Muscle of back (tissue), 3 donors: ENCODE measurements at regions not wholly inside any gene's neighbourhood (a gene's known extent, or its start where the extent isn't known, plus 50 kb on each side); places are given as distances from the start of the nearest gene placed in this dataset.
A peak's percentile ranks its signal among the peaks of the same experiment; 100 is the strongest.
"Not testable (repeated sequence)": the region's sequence is repeated elsewhere in the genome, so short reads cannot be mapped to it uniquely, and the experiment has no call there.

Source experiments
- DNase-seq, 3 donors: peaks; one replicate each; pipeline versions ENCODE4 v3.0.0 to v3.0.0-alpha.2; 2013

DNA sequence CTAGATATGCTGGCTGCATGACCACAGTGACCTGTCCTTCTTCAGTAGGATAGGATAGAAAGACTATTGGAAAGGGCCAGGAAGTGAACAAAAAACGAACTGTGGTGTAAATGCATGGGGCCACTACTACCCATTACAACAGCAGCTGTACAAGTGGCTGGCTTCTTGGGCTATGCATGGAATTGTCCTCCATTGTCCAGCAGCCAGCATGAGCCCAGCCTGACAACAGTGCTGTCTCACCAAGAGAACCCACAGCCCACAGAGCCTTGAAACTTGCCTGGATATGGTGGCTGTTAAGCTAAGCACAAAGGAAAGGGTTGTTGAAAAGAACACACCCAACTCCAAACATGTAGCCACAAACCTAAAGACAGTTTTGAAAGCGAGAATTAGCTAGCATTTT, 330.2 kb upstream of the F9 start:
- no peak for DNase-seq

DNA sequence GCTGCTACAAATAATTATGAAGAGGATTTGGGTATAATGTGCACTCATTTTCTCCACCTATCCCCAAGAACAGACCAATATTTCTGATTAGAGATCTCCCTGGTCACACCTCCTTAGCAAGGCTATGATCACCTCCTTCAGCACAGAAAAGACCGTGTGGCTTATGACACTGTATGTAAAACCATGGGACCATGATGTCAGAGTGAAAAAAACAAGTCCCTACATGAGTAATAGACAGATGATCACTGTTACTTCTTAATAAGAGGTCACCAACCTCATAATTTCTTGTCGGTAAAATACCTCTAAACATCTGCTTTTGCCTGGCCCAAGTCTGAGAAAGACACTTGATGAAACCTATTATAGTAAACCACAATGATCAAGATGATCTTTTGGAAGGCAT, 330.6 kb upstream of the F9 start:
- no peak for DNase-seq

DNA sequence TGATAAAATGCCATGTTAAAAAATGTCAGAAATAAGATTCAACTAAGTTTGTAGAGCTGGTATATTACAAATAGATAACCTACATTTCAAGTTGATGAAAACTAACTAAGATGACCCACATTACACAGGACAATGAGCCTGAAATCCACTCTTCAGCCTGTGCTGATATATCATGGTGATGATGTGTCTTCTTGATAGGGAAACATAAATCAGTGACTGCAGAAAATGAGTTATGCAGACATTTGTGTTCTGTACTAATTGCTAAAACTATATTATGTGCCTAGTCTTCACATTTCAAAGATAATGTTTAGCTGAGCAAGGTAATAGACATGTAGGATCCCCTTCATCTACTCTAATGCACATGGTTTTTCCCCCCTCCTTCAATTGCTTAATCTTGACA, 331.6 kb upstream of the F9 start:
- DNase-seq: no peak

DNA sequence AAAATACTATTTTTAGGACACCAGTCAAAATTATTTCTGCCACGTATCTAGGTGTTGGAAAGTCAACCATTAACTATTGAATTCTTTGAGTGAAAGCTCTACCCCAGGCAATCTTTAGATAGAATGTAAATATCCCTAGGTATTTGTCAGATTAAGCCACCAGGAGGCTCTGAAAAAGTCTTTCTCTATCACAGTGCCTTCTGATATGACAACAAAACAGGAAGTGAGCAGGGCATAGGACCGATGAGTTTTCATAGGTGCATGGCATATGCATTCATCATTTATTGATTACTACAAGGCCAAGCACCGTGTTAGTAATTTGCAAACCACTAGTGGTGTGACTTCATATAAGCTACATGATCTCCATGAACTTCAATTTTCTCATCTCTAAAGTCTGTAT, 333.6 kb upstream of the F9 start:
- DNase-seq: no peak

DNA sequence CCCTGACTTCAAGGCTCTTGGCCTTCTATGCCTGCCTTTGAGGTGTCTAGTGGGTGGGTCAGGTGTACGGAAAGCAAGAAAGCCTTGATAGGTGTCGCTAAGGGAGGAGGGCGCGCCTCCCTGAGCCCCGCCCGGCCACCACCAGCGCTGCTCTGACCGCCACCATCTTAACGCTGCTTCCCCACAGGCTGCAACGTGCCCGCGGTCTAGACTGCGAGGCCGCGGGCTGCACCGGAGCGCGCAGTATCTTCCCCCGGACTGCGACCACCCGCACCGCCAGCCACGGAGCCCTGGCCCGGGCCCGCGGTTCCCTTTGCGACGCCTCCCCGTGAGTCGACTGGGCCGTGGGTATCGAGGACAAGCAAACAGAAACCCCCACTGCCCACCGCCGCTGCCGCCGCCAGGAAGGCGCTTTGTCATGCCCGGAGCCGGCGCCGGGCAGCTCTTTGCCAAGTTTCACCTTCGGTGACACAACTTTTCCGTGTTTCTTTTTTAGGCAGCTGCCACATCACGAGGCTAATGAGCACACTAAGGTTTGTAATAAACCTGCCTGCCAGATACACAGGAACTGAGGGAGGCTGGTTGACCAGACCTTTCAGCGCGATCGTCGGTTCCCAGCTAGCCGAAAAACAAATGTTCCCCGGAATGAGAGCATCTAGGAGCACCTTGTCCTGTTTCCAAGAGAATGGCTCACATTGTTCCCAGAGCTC, 335.8 kb upstream of the F9 start:
- peak in 1 of 3 donors; percentile 58 for DNase-seq

DNA sequence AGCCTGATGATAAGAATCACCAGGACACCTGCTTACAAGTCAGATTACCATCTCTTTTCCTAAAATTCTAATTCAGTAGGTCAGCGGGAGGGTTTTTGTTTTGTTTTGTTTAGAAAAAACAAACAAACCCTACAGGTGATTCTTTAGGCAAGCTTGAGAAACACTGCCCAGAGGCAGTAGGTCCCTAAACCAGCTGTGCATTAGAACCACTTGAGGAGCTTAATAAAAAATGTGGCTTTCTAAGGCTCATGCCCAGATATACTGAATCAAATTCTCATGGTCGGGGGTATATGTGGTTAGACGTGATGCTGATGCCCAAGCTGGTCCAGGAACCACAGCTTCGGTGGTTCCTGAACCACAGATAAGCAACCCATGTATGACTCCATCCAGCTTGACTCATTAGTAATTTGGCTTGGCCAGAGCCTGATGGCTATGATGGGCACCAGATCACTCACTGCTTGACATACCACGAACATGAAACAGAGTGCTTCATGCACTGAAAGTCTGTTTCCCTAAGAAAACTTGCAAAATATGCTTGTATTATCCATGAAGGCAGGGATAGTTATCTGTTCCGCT, 338.1 kb upstream of the F9 start:
- DNase-seq: no peak

DNA sequence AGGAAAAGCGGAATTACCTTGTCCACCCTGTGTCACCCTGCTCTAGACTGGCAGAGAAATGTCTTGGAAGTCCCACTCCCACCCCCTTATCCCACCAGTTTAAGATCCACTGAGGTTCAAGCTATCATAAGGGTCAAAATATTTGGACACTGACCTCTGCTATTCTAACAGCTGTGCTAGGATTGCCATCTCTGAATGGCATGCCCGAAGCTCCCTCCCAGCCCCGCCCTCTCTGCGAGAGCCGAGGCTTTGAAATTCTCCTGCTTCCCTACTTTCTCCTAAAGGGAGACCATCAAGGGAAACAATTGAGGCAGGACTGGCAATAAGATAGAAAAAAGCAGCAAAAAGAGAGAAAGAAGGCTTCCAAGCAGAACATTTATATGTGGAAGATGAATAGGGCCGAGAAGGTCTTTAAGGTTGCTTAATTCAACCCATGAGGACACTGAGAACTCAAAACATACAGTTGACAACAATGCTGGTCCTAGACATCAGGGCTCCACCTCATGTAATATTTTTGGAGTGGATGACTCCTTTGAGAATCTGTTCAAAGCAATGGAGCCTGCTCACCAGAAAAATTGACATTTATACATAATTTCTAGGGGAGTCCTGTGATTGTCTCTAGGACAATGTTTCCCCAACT, 338.7 kb upstream of the F9 start:
- DNase-seq: no peak

DNA sequence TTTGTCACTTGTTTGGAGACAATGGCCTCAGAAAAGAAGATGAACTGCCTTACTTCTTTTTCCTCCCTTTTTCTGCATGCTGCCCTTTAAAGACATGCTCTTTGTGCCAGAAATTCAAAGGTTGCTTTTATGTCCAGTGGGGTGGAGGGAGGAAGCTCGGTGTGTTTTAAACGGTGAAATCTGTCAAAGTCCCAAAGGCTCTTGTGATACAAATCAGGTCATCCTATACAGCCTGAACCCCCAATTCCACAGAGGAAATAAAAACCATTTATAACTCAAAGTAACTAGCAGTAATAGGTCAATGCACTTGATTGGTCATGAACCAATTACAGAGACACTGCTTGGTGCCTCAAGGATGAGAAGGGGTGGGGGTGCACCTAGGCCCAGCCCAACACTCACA, 339.3 kb upstream of the F9 start:
- no peak for DNase-seq

DNA sequence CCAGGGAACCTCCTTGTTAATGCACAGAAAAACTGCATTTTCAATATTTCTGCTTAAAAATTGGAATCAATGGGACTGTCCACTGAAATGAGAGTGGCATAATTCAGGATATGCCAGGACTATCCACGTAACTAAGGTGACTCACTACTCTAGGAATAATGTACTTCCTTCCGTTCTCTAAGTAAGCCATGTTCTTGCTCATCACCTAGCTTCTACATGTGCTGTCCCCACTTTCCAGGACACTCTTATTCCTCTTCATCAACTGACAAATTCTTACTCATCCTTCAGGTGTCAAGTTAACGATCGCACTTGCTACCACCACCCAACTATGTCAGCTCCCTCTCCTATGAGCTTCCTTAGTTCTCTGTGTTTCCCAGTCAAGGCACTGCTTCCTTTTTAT, 342.8 kb upstream of the F9 start:
- DNase-seq: no peak

DNA sequence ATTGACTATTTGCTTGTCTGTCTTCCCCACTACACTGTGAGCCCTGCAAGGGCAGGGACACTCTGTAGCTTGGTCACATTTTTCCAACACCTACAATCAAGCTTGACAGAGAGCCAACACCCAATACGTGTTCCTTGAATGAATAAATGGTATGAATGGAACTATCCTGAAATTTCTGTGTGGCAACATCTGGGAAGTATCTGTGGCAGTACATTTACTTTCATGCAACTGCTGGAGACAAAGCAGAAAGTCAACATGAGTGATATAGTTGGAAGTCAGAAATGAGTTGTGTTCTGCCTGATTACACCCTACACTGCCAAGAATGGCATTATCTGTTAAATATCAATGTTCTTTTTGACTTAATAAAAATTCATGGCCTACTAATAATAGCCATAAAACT, 343.5 kb upstream of the F9 start:
- no peak for DNase-seq

DNA sequence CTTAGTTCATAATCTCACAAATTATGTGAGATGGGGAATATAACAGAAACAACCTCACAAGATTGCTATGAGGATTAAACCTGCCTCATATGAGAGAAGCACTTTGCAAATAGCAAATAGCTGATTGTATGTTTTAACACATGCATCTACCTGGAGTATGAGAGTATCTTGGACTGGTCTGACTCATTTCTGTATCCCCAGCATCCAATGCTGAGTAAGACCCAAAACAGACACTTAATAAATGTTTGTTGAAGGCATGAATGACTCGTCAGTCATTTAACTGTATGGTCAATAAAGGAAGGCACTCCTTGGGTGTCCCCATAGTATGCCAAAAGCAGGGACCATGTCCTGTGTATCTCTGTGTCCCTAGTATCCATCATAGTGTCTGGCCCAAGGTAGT, 350.9 kb upstream of the F9 start:
- no peak for DNase-seq

DNA sequence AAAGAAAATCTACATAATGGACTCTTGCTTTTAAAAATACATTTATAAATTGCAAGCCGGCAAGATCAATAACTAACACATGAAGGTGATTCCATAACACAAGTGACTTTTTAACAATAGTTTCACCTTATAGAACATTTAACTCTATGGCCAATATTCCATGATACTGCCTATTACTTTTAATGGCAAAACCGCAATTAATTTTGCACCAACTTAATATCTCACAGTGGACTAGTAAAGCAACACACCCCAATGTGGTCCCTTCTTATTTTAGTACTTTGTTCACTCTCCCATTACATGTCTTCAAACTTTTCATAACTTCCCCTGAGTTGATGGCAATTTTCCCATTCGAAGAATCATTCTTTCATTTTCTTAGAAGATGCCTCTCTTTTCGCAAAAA, 351.6 kb upstream of the F9 start:
- no peak for DNase-seq

DNA sequence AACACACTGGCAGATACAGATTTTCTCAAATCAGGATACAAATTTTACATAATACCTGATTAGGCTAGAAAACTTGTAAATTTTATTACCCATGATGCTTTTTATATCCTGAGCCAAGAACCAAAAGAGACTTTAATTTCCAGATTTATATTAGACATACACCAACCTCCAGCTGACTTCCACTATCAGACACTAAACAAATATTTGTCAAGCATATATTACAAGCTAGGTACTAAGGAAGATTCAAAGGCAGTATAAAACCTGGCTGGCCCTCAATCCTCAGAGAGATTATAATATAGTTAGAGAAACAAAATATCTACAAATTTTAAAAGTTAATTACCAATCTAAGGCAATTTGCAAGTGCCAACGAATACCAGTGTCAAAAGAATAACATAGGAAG, 357.8 kb upstream of the F9 start:
- DNase-seq: no peak

DNA sequence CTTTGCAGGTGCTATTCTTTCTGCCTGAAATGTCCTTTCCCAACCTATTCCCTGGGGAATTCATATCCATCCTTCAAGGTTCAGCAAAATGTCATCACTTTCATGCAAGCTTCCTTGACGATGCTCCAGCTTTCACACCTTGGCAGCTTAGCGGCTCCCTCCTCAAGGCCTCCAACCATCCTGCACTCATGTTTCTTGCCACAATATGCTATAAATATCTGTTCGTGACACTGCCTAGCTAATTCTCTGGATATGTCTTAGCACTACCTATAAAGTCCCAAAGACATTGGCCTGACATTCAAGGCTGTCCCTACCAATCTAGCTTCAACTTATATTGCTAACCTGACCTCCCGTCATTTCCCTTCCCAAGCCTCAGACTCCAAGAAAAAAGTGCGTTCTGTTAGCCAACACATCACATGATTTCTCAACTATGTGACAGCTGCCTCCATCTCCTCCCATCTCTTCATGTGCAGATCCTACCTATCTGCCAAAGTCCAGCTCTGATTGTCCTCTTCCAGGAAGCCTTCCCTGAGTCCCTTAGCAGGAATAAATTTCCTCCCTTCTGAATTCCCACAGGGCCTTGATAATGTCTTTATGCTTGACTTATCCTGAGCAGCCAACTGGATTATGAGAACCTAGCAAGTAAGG, 359.9 kb upstream of the F9 start:
- no peak for DNase-seq

DNA sequence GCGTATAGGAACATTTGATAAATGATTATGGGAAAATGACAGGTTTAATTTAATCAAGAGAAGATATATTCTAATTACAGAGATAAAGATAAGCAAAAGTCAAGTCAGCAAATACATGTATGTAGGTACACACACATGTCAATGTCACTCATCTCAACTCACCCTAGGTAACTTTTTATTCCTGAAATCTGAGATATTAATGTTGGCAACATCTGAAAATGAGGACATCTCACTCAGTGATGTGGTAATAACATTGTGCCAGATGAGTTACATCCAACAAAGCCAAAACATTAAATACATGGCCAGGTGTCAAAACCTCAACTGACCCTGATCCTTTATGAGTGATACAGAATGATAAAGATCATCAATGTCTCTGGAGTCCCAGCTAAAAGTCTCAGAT, 363.3 kb upstream of the F9 start:
- no peak for DNase-seq

DNA sequence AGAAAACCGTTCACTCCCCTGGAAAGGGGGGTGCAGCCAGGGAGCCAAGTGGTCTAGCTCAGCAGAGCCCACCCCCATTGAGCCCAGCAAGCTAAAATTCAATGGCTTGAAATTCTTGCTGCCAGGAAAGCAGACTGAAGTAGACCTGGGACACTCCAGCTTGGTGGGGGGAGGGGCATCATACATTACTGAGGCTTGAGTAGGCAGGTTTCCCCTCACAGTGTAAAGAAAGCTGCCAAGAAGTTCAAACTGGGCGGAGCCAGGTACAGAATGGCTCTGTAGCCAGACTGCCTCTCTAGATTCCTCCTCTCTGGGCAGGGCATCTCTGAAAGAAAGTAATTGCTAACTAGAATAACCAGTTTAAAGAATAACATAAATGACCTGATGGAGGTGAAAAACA, 372.3 kb upstream of the F9 start:
- DNase-seq: no peak

DNA sequence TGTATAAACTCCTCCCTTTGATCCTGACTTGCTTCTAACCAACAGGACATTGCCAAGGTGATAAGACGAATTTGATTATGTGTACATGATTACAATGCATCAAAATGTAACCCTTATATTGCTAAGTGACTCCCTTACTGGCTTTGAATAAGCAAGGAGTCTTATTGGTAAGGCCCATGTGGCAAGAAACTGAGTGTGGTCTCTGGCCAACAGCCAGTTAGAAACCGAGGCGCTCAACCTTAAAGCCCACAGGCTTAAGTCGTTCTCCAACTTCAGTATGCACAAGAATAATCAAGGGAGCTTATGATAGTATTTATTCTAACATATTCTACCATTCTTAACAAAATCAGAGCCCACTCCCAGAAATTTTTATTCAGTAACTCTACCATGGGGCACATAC, 374.2 kb upstream of the F9 start:
- DNase-seq: no peak

DNA sequence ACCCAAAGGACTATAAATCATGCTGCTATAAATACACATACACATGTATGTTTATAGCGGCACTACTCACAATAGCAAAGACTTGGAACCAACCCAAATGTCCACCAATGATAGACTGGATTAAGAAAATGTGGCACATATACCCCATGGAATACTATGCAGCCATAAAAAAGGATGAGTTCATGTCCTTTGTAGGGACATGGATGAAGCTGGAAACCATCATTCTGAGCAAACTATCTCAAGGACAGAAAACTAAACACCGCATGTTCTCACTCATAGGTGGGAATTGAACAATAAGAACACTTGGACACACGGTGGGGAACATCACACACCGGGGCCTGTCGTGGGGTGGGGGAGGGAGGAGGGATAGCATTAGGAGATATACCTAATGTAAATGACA, 383.9 kb upstream of the F9 start:
- not testable (repeated sequence) for DNase-seq

DNA sequence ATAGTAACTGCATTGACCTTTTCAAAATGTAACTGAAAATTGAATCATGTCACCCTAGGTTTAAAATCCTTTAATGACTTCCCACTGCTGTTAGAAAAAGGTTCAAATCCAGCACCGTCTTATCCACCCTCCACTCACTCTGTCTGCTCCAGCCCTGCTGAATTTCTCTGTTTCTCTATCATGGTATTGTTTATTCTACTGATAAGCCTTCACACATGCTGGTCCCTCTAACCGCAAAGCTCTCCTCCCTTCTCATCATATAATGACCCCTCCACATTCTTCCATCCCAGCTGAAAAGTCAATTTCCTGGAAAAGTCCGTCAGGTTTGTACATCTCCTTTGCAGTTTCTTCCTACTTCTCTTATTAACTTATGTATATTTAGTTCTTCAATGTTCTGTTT, 389.2 kb upstream of the F9 start:
- DNase-seq: no peak

DNA sequence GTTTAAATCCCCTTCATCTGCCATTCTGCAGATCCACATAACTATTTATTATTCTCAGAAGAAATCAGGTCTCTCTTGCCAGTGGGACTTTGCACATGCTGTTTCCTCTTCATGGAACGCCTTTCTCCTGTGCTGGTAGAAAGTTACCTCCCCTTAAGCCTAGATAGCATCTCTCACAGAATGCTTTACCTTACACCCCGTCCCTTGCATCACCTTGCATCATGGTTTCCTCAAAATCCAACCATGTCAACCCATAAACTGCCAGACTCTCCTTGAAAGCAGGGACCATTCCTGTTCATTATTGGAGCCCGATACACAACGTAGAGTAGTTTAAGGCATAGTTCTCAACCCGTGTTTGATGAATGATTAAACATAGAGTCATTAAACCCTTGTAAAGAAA, 396.2 kb upstream of the F9 start:
- DNase-seq: no peak

DNA sequence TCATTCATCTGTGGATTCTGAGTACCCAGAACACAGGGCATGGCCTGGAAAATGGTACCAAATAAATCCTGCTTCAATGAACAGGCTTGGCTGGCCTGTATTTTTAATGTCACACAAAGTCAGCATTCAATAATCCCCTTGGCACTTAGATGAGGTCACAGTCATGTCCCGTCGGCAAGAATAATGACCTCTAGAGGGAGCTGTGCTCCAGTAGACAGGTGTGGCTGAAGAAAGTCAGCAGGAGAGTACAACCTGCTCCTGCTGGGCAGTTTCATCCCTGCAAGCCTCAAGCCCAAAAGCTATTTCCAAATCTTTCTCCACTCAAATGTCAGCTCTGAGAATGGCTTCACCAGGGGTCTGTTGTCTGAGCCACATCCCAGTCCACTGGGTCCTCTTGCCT, 404.0 kb upstream of the F9 start:
- DNase-seq: no peak

DNA sequence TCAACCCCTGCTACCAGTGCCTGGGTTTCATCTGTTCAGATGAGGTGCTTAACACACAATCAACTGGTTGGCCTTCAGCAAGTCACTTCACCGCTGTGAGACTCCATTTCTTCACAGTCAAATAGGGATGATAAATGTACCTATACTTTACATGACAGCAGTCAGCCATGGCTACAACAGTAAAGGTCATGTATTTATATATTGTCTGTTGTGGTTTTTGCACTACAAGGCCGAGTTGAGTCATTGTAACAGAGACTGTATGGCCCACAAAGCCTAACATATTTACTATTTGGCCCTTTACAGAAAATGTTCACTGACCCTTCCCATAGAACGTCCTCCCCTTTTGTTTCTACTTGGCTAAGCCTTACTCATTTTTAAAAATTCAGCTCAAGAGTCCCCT, 404.6 kb upstream of the F9 start:
- no peak for DNase-seq

DNA sequence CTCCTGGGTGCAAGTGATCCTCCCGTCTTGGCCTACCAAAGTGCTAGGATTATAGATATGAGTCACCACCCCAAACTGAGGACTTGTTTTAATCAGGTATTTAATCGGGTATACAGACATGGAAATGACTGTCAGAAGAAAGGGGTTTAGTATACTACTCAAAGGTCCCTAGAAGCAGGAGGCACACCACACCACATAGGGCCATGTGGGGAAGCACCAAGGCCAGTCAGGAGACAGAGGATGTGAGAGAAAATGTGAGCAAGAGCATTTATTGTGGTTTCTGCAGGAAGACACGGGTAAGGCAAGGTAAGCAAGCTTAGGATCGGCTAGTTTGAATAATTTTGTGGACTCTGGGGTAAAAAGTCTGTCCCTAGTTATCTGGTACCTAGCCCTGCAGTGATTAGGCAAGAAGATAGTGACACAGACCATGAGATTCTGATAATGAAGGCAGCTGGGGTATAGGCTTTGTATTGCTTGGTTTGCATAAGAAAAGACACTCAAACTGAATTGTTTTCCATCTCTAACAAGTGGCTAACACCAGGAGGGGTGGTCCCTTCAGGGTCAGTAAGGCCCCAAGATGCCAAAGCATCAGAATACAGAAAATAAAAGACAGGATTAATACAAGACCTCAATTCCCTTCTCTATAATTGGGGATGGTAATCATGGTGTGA, 408.8 kb upstream of the F9 start:
- DNase-seq: no peak
